Liver (tissue), 8 donors: ENCODE measurements at regions not wholly inside any gene's neighbourhood (a gene's known extent, or its start where the extent isn't known, plus 50 kb on each side); places are given as distances from the start of the nearest gene placed in this dataset.

Experiments
- DNase-seq: peaks from one replicate; pipeline ENCODE4 v3.0.0-alpha.2; 2017; ENCODE audit warnings: low spot score
- H3K27ac ChIP-seq, 2 donors: one replicate each; pipeline ENCODE4 v1.7.0; 2013; ENCODE audit warnings: inconsistent platforms in 2 of 2, low read length in 2 of 2, control low read depth in 1 of 2, low read depth in 1 of 2, mild to moderate bottlenecking in 1 of 2
- H3K27me3 ChIP-seq, 4 donors: one replicate each; pipeline versions ENCODE4 v1.6.1 to v1.7.0; 2013; ENCODE audit warnings: low read length in 3 of 4, inconsistent platforms in 1 of 4, mild to moderate bottlenecking in 1 of 4, moderate library complexity in 1 of 4; ENCODE audit not compliant: control insufficient read depth in 4 of 4, insufficient read depth in 4 of 4
- H3K36me3 ChIP-seq, 4 donors: one replicate each; pipeline versions ENCODE4 v1.6.1 to v1.7.0; 2013; ENCODE audit warnings: low read length in 3 of 4, mild to moderate bottlenecking in 3 of 4, low read depth in 1 of 4, moderate library complexity in 1 of 4; ENCODE audit not compliant: control insufficient read depth in 4 of 4, insufficient read depth in 3 of 4
- H3K4me1 ChIP-seq, 4 donors: one replicate each; pipeline versions ENCODE4 v1.6.1 to v1.7.0; 2013; ENCODE audit warnings: low read length in 3 of 4, mild to moderate bottlenecking in 3 of 4, moderate library complexity in 1 of 4; ENCODE audit not compliant: control insufficient read depth in 4 of 4, insufficient read depth in 4 of 4
- H3K4me3 ChIP-seq, 3 donors: one replicate each; pipeline versions ENCODE4 v1.6.1 to v1.7.0; 2013; ENCODE audit warnings: low read length in 3 of 3, control low read depth in 1 of 3, low read depth in 1 of 3, mild to moderate bottlenecking in 1 of 3
- H3K9ac ChIP-seq, 2 donors: one replicate each; pipeline ENCODE4 v1.7.0; 2013; ENCODE audit warnings: low read length in 2 of 2, mild to moderate bottlenecking in 2 of 2, moderate library complexity in 2 of 2, control low read depth in 1 of 2, low read depth in 1 of 2
- H3K9me3 ChIP-seq, 4 donors: one replicate each; pipeline versions ENCODE4 v1.6.1 to v1.7.0; 2013; ENCODE audit warnings: low read length in 3 of 4; ENCODE audit not compliant: control insufficient read depth in 4 of 4
- EGR1 ChIP-seq, 2 donors: IDR thresholded peaks; 2 replicates each; pipeline ENCODE4 v1.6.1; 2016 to 2018; ENCODE audit warnings: antibody characterized with exemption in 2 of 2, low read depth in 2 of 2
- FOXA1 ChIP-seq: IDR thresholded peaks from 2 replicates; pipeline ENCODE4 v1.6.1; 2016; ENCODE audit warnings: antibody characterized with exemption
- FOXA2 ChIP-seq: IDR thresholded peaks from 2 replicates; pipeline ENCODE4 v1.6.1; 2016; ENCODE audit warnings: antibody characterized with exemption
- GABPA ChIP-seq, 2 donors: IDR thresholded peaks in 1 of 2; conservative IDR thresholded peaks in 1 of 2; 2 replicates each; pipeline ENCODE4 v1.6.1; 2016; ENCODE audit warnings: antibody characterized with exemption in 2 of 2, mild to moderate bottlenecking in 1 of 2, moderate library complexity in 1 of 2
- HNF4A ChIP-seq, 2 donors: conservative IDR thresholded peaks; 2 replicates each; pipeline ENCODE4 v1.6.1; 2016; ENCODE audit warnings: antibody characterized with exemption in 2 of 2, mild to moderate bottlenecking in 2 of 2
- JUND ChIP-seq, 2 donors: IDR thresholded peaks; 2 replicates each; pipeline ENCODE4 v1.6.1; 2016; ENCODE audit warnings: antibody characterized with exemption in 2 of 2
- RAD21 ChIP-seq, 2 donors: IDR thresholded peaks; 2 replicates each; pipeline ENCODE4 v1.6.1; 2016; ENCODE audit warnings: antibody characterized with exemption in 2 of 2, mild to moderate bottlenecking in 2 of 2
- RXRA ChIP-seq, 2 donors: IDR thresholded peaks; 2 replicates each; pipeline ENCODE4 v1.6.1; 2017 to 2018; ENCODE audit warnings: antibody characterized with exemption in 2 of 2, mild to moderate bottlenecking in 1 of 2
- SP1 ChIP-seq: IDR thresholded peaks from 2 replicates; pipeline ENCODE4 v1.6.1; 2018; ENCODE audit warnings: antibody characterized with exemption, mild to moderate bottlenecking
- TAF1 ChIP-seq: conservative IDR thresholded peaks from 2 replicates; pipeline ENCODE4 v1.6.1; 2016; ENCODE audit warnings: antibody characterized with exemption, mild to moderate bottlenecking
- YY1 ChIP-seq: IDR thresholded peaks from 2 replicates; pipeline ENCODE4 v1.6.1; 2016; ENCODE audit warnings: antibody characterized with exemption, mild to moderate bottlenecking
- WGBS: extraction: QIAGEN DNeasy Blood & Tissue Kit; methylation state at CpG from one replicate; pipeline ENCODE4 v1.1.7; 2013; 5-methylcytosine and 5-hydroxymethylcytosine counted together
- TF ChIP-seq, protein P1 (sequence below): IDR thresholded peaks from 2 replicates; pipeline ENCODE4 v1.6.1; 2016; ENCODE audit warnings: antibody characterized with exemption
- TF ChIP-seq, protein P2 (sequence below): IDR thresholded peaks from 2 replicates; pipeline ENCODE4 v1.6.1; 2016; ENCODE audit warnings: antibody characterized with exemption, mild to moderate bottlenecking
- TF ChIP-seq, protein P3 (sequence below): IDR thresholded peaks from 2 replicates; pipeline ENCODE4 v1.6.1; 2016; ENCODE audit warnings: antibody characterized with exemption
- TF ChIP-seq, protein P4 (sequence below): fragments of 150-350 bp; IDR thresholded peaks from 2 replicates; pipeline ENCODE4 v1.5.1; 2017; ENCODE audit warnings: improper control_type of control experiment, low read depth, low read length; ENCODE audit not compliant: missing input control
- TF ChIP-seq, protein P5 (sequence below): IDR thresholded peaks from 2 replicates; pipeline ENCODE4 v1.6.1; 2016; ENCODE audit warnings: antibody characterized with exemption
- donor health status: healthy.
- donor health status: healthy.
- donor health status: healthy.
- donor health status: healthy.
- donor health status: healthy.

DNA sequence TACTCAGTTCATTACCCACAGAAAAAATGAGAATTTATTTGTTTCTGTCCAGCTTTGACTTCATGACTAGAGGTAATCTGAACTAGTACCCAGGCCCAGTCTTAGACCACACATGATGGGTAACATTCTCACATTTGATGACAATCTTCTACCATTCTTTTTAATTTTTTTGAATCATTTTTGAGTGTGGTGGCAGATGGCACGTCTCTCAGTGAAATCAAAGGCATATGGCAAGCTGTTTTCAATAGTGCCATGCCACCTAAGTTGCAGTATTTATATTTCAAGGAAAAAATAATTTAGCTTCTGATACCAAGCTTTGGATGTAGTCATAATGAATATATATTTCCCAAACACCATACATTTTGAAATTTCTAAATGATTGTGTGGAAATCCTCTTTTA lies 88.8 kb upstream of the HS3ST5 start:
- 83% methylated on average over 1 of the region's 1 CpG for WGBS
- no peaks in the 10 kb centered on the region for H3K27me3 ChIP-seq
- no peak for DNase-seq

More for the DNA sequence above, 88.8 kb upstream of the HS3ST5 start:
- TF ChIP-seq EGR1 (IDR thresholded peaks at IDR 0.05; ENCODE audit: low read depth in 2 of 2) (no peak), FOXA1 (no peak), RXRA (IDR thresholded peaks at IDR 0.05) (no peak), HNF4A (conservative IDR thresholded peaks at IDR 0.05) (no peak), JUND (IDR thresholded peaks at IDR 0.05) (no peak), SP1 (no peak), YY1 (no peak), FOXA2 (no peak), RAD21 (IDR thresholded peaks at IDR 0.05) (no peak), TAF1 (no peak), GABPA (IDR thresholded peaks at IDR 0.05 in 1 of 2, conservative IDR thresholded peaks at IDR 0.05 in 1 of 2) (no peak)
- TF ChIP-seq, protein P1, sequence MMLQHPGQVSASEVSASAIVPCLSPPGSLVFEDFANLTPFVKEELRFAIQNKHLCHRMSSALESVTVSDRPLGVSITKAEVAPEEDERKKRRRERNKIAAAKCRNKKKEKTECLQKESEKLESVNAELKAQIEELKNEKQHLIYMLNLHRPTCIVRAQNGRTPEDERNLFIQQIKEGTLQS, result no peak
- TF ChIP-seq, protein P2, sequence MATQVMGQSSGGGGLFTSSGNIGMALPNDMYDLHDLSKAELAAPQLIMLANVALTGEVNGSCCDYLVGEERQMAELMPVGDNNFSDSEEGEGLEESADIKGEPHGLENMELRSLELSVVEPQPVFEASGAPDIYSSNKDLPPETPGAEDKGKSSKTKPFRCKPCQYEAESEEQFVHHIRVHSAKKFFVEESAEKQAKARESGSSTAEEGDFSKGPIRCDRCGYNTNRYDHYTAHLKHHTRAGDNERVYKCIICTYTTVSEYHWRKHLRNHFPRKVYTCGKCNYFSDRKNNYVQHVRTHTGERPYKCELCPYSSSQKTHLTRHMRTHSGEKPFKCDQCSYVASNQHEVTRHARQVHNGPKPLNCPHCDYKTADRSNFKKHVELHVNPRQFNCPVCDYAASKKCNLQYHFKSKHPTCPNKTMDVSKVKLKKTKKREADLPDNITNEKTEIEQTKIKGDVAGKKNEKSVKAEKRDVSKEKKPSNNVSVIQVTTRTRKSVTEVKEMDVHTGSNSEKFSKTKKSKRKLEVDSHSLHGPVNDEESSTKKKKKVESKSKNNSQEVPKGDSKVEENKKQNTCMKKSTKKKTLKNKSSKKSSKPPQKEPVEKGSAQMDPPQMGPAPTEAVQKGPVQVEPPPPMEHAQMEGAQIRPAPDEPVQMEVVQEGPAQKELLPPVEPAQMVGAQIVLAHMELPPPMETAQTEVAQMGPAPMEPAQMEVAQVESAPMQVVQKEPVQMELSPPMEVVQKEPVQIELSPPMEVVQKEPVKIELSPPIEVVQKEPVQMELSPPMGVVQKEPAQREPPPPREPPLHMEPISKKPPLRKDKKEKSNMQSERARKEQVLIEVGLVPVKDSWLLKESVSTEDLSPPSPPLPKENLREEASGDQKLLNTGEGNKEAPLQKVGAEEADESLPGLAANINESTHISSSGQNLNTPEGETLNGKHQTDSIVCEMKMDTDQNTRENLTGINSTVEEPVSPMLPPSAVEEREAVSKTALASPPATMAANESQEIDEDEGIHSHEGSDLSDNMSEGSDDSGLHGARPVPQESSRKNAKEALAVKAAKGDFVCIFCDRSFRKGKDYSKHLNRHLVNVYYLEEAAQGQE, result no peak
- TF ChIP-seq, protein P3, sequence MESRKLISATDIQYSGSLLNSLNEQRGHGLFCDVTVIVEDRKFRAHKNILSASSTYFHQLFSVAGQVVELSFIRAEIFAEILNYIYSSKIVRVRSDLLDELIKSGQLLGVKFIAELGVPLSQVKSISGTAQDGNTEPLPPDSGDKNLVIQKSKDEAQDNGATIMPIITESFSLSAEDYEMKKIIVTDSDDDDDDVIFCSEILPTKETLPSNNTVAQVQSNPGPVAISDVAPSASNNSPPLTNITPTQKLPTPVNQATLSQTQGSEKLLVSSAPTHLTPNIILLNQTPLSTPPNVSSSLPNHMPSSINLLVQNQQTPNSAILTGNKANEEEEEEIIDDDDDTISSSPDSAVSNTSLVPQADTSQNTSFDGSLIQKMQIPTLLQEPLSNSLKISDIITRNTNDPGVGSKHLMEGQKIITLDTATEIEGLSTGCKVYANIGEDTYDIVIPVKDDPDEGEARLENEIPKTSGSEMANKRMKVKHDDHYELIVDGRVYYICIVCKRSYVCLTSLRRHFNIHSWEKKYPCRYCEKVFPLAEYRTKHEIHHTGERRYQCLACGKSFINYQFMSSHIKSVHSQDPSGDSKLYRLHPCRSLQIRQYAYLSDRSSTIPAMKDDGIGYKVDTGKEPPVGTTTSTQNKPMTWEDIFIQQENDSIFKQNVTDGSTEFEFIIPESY, result no peak
- TF ChIP-seq, protein P4, sequence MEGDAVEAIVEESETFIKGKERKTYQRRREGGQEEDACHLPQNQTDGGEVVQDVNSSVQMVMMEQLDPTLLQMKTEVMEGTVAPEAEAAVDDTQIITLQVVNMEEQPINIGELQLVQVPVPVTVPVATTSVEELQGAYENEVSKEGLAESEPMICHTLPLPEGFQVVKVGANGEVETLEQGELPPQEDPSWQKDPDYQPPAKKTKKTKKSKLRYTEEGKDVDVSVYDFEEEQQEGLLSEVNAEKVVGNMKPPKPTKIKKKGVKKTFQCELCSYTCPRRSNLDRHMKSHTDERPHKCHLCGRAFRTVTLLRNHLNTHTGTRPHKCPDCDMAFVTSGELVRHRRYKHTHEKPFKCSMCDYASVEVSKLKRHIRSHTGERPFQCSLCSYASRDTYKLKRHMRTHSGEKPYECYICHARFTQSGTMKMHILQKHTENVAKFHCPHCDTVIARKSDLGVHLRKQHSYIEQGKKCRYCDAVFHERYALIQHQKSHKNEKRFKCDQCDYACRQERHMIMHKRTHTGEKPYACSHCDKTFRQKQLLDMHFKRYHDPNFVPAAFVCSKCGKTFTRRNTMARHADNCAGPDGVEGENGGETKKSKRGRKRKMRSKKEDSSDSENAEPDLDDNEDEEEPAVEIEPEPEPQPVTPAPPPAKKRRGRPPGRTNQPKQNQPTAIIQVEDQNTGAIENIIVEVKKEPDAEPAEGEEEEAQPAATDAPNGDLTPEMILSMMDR, result no peak
- TF ChIP-seq, protein P5, sequence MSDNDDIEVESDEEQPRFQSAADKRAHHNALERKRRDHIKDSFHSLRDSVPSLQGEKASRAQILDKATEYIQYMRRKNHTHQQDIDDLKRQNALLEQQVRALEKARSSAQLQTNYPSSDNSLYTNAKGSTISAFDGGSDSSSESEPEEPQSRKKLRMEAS, result no peak
- Histone ChIP-seq H3K9ac (no peak overlapping the region), H3K9me3 (no peaks in the 10 kb centered on the region), H3K36me3 (no peaks in the 10 kb centered on the region), H3K4me3 (no peak overlapping the region), H3K4me1 (no peaks in the 10 kb centered on the region), H3K27ac (no peak overlapping the region)
